ENCODE measurements at regions not wholly inside any gene's neighbourhood (a gene's known extent, or its start where the extent isn't known, plus 50 kb on each side); places are given as distances from the start of the nearest gene placed in this dataset.
"Not testable (repeated sequence)": the region's sequence is repeated elsewhere in the genome, so short reads cannot be mapped to it uniquely, and the experiment has no call there.

GRCh38 chr7:13241416-13241815 is 554.0 kb downstream of the ARL4A start:
- DNase-seq, result no peak

GRCh38 chr7:13257661-13258060 is 570.2 kb downstream of the ARL4A start:
- DNase-seq, result no peak

- no peak for DNase-seq
Measured at GRCh38 chr7:13258386-13258785, 571.0 kb downstream of the ARL4A start.

- no peak for DNase-seq
Measured at GRCh38 chr7:13259930-13260329, 572.5 kb downstream of the ARL4A start.

- no peak for DNase-seq
Measured at GRCh38 chr7:13262929-13263530, 575.6 kb downstream of the ARL4A start.

GRCh38 chr7:13265271-13265670 is 577.8 kb downstream of the ARL4A start:
- DNase-seq, result no peak

GRCh38 chr7:13274205-13274604 is 586.8 kb downstream of the ARL4A start:
- DNase-seq, result not testable (repeated sequence)

GRCh38 chr7:13276977-13277376 is 589.5 kb downstream of the ARL4A start:
- no peak for DNase-seq

GRCh38 chr7:13278020-13278419 is 590.6 kb downstream of the ARL4A start:
- DNase-seq, result no peak

- no peak for DNase-seq
Measured at GRCh38 chr7:13279854-13280435, 592.5 kb downstream of the ARL4A start.

GRCh38 chr7:13282377-13282980 is 595.0 kb downstream of the ARL4A start:
- DNase-seq, result no peak

GRCh38 chr7:13286916-13287315 is 599.5 kb downstream of the ARL4A start:
- no peak for DNase-seq

GRCh38 chr7:13288516-13288915 is 601.1 kb downstream of the ARL4A start:
- no peak for DNase-seq

- no peak for DNase-seq
Measured at GRCh38 chr7:13290975-13291374, 603.5 kb downstream of the ARL4A start.

GRCh38 chr7:13293264-13294002 is 606.0 kb downstream of the ARL4A start:
- no peak for DNase-seq

- no peak for DNase-seq
Measured at GRCh38 chr7:13307040-13307439, 619.6 kb downstream of the ARL4A start.

GRCh38 chr7:13308423-13308822 is 621.0 kb downstream of the ARL4A start:
- no peak for DNase-seq

GRCh38 chr7:13309535-13309934 is 622.1 kb downstream of the ARL4A start:
- DNase-seq, result no peak

- no peak for DNase-seq
Measured at GRCh38 chr7:13312307-13312706, 624.9 kb downstream of the ARL4A start.

- no peak for DNase-seq
Measured at GRCh38 chr7:13320333-13320732, 632.9 kb downstream of the ARL4A start.

- no peak for DNase-seq
Measured at GRCh38 chr7:13321316-13321715, 633.9 kb downstream of the ARL4A start.

GRCh38 chr7:13322126-13322525 is 634.7 kb downstream of the ARL4A start:
- no peak for DNase-seq

GRCh38 chr7:13327669-13328068 is 640.2 kb downstream of the ARL4A start:
- DNase-seq, result no peak

GRCh38 chr7:13333371-13333770 is 645.9 kb downstream of the ARL4A start:
- no peak for DNase-seq

Data from NCI-H524 treated with DMSO at 0.1 percent for 48 hours (cell line).